Nephron (organoid): ENCODE measurements at regions not wholly inside any gene's neighbourhood (a gene's known extent, or its start where the extent isn't known, plus 50 kb on each side); places are given as distances from the start of the nearest gene placed in this dataset.
A peak's percentile ranks its signal among the peaks of the same experiment; 100 is the strongest.

Experiments
- H3K27ac Mint-ChIP-seq, 3 experiments: 2 replicates each; pipeline ENCODE4 v1.8.0; 2020; ENCODE audit warnings: mixed read lengths in 3 of 3, mild to moderate bottlenecking in 2 of 3, moderate library complexity in 1 of 3
- H3K27me3 Mint-ChIP-seq: 2 replicates; pipeline ENCODE4 v1.8.0; 2021; ENCODE audit warnings: low read depth, mild to moderate bottlenecking, moderate library complexity, mixed read lengths
- H3K36me3 Mint-ChIP-seq: 2 replicates; pipeline ENCODE4 v1.8.0; 2020; ENCODE audit warnings: low read depth, mixed read lengths
- H3K4me1 Mint-ChIP-seq: 2 replicates; pipeline ENCODE4 v1.8.0; 2020; ENCODE audit warnings: mixed read lengths
- H3K4me3 Mint-ChIP-seq, 3 experiments: 2 replicates each; pipeline ENCODE4 v1.8.0; 2020; ENCODE audit warnings: mild to moderate bottlenecking in 3 of 3, mixed read lengths in 3 of 3, moderate library complexity in 2 of 3
- H3K9me3 Mint-ChIP-seq: 2 replicates; pipeline ENCODE4 v1.8.0; 2020; ENCODE audit warnings: mixed read lengths
- CTCF ChIP-seq, 3 experiments: fragments of 200-600 bp; sonication (generic); IDR thresholded peaks; one replicate each; pipeline ENCODE4 v1.5.0; 2021; ENCODE audit warnings: antibody characterized with exemption in 3 of 3; ENCODE audit not compliant: unreplicated experiment in 3 of 3

GRCh38 chr7:115124409-115124939 is 202.6 kb downstream of the MDFIC start:
- Mint-ChIP-seq H3K4me1 (no peaks in the 10 kb centered on the region), H3K9me3 (no peaks in the 10 kb centered on the region), H3K27ac (no peak overlapping the region), H3K36me3 (no peaks in the 10 kb centered on the region), H3K4me3 (no peak overlapping the region), H3K27me3 (no peaks in the 10 kb centered on the region)
- TF ChIP-seq CTCF (IDR thresholded peaks at IDR 0.05; ENCODE audit: unreplicated experiment in 3 of 3): no peak

DNA sequence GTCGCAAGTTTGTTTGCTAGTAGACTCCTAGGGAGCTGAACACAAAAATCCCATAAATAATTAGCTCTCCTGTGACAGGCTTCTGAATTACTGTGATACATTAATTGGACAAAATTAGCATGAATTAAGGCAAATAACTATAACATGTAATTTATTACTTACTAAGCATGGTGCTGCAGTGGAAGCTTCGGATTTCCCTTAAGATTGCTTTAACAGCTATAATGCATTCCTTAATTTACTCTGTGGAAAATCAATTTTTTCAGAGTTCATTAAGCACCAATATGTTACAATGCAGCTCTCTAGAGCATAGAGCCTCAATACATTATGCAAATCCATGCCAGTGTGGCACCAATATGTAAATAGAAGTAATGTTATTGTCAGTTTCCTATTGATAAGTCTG is 201.5 kb downstream of the MDFIC start:
- Mint-ChIP-seq H3K4me3 (no peak overlapping the region), H3K9me3 (no peaks in the 10 kb centered on the region), H3K27me3 (no peaks in the 10 kb centered on the region), H3K36me3 (no peaks in the 10 kb centered on the region), H3K4me1 (no peaks in the 10 kb centered on the region), H3K27ac (no peak overlapping the region)
- no peak for TF ChIP-seq CTCF (IDR thresholded peaks at IDR 0.05; ENCODE audit: unreplicated experiment in 3 of 3)

GRCh38 chr7:115122388-115122787 is 200.5 kb downstream of the MDFIC start:
- no peak overlapping the region for H3K27ac Mint-ChIP-seq
- no peaks in the 10 kb centered on the region for H3K4me1 Mint-ChIP-seq
- H3K9me3 Mint-ChIP-seq: no peaks in the 10 kb centered on the region
- H3K36me3 Mint-ChIP-seq: no peaks in the 10 kb centered on the region
- no peak overlapping the region for H3K4me3 Mint-ChIP-seq
- H3K27me3 Mint-ChIP-seq: no peaks in the 10 kb centered on the region
- no peak for TF ChIP-seq CTCF (IDR thresholded peaks at IDR 0.05; ENCODE audit: unreplicated experiment in 3 of 3)

- H3K9me3 Mint-ChIP-seq: peaks cover 3% of the 10 kb centered on the region
- no peak for TF ChIP-seq CTCF (IDR thresholded peaks at IDR 0.05; ENCODE audit: unreplicated experiment in 3 of 3)
- H3K4me3 Mint-ChIP-seq: no peak overlapping the region
- no peaks in the 10 kb centered on the region for H3K4me1 Mint-ChIP-seq
- no peaks in the 10 kb centered on the region for H3K36me3 Mint-ChIP-seq
- H3K27me3 Mint-ChIP-seq: no peaks in the 10 kb centered on the region
- H3K27ac Mint-ChIP-seq: peak overlapping the region; percentile 70 to 72 (median 71)
Measured at GRCh38 chr7:115117748-115118147, 195.9 kb downstream of the MDFIC start.

- no peak overlapping the region for H3K4me3 Mint-ChIP-seq
- H3K36me3 Mint-ChIP-seq: no peaks in the 10 kb centered on the region
- TF ChIP-seq CTCF (IDR thresholded peaks at IDR 0.05; ENCODE audit: unreplicated experiment in 3 of 3): no peak
Measured at GRCh38 chr7:115116773-115117715, 195.2 kb downstream of the MDFIC start.

More at GRCh38 chr7:115116773-115117715, 195.2 kb downstream of the MDFIC start:
- Mint-ChIP-seq H3K27ac (peak overlapping the region; percentile 70 to 72 (median 71)), H3K27me3 (no peaks in the 10 kb centered on the region), H3K4me1 (no peaks in the 10 kb centered on the region), H3K9me3 (peaks cover 3% of the 10 kb centered on the region)
